ENCODE measurements at regions not wholly inside any gene's neighbourhood (a gene's known extent, or its start where the extent isn't known, plus 50 kb on each side); places are given as distances from the start of the nearest gene placed in this dataset.

DNA sequence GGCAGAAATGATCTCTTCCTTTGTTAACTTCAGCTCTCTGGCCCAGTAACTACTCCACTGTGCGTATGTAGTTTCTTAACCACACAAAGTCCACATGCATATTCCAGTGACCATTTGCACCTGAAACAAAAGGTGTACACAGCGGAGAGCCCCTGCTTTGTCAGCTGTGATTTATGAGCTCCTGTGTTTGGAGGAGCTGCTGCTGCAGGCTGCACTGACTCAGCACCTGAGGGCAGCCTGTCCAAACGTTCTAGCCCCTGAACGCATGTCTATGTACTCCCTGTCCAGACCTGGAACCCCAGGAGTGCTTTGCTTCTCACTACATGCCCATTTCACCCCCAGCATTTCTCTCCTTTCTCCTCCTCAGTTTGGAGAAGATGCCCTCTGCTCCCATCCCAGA lies 216.1 kb downstream of the ABCC12 start:
- CTCF ChIA-PET, result interaction anchor here (0.8 kb wide), 1 partner anchor 65 kb away, joined by 3 read pairs; no protein-coding TSS in a partner anchor
- no peak for DNase-seq (ENCODE audit: low read depth)
- Histone ChIP-seq H3K36me3 (ENCODE audit: control insufficient read depth, insufficient read depth, low read length) (no peaks in the 10 kb centered on the region), H3K4me3 (ENCODE audit: low read depth, low read length) (no peak overlapping the region), H3K27me3 (ENCODE audit: control insufficient read depth, insufficient read depth, low read length) (peaks cover 3% of the 10 kb centered on the region; the same call in 1 of the 2 replicates)
- TF ChIP-seq CTCF (IDR thresholded peaks at IDR 0.05; ENCODE audit: insufficient read depth, low read depth, low read length), result no peak
- POLR2A ChIA-PET, result no interaction called here

- Histone ChIP-seq H3K36me3 (ENCODE audit: control insufficient read depth, insufficient read depth, low read length) (no peaks in the 10 kb centered on the region), H3K4me3 (ENCODE audit: low read depth, low read length) (no peak overlapping the region), H3K27me3 (ENCODE audit: control insufficient read depth, insufficient read depth, low read length) (peaks cover 3% of the 10 kb centered on the region; the same call in 1 of the 2 replicates)
- DNase-seq (ENCODE audit: low read depth), result no peak
- CTCF ChIA-PET, result no interaction called here
- TF ChIP-seq CTCF (IDR thresholded peaks at IDR 0.05; ENCODE audit: insufficient read depth, low read depth, low read length), result no peak
- POLR2A ChIA-PET, result no interaction called here
Observed at GRCh38 chr16:47938272-47938671, 217.5 kb downstream of the ABCC12 start.

- POLR2A ChIA-PET, result no interaction called here
- Histone ChIP-seq H3K4me3 (ENCODE audit: low read depth, low read length) (no peak overlapping the region), H3K36me3 (ENCODE audit: control insufficient read depth, insufficient read depth, low read length) (no peaks in the 10 kb centered on the region), H3K27me3 (ENCODE audit: control insufficient read depth, insufficient read depth, low read length) (no peaks in the 10 kb centered on the region)
- TF ChIP-seq CTCF (IDR thresholded peaks at IDR 0.05; ENCODE audit: insufficient read depth, low read depth, low read length), result no peak
- DNase-seq (ENCODE audit: low read depth), result no peak
- CTCF ChIA-PET, result interaction anchor here (0.9 kb wide), 1 partner anchor 786 kb away, joined by 3 read pairs; no protein-coding TSS in a partner anchor
Observed at GRCh38 chr16:47928008-47928407, 227.8 kb downstream of the ABCC12 start.

DNA sequence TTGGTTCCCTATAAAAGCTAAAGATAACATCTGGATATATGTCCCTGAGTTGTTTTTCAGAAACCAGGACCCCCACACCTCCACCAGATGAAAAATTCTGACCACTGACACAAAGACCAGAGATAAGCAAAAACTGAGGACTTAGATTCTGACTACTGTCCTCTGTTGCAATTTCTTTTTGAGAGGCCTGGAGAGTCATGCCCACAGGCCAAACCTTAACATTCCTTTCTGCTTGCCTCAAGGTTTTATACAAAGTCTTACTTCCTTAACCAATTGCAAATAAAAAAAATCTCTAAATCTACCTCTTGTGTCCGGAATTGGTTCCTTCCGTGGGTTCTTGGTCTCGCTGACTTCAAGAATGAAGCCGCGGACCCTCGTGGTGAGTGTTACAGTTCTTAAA lies 228.5 kb downstream of the ABCC12 start:
- Histone ChIP-seq H3K4me3 (ENCODE audit: low read depth, low read length) (no peak overlapping the region), H3K27me3 (ENCODE audit: control insufficient read depth, insufficient read depth, low read length) (no peaks in the 10 kb centered on the region), H3K36me3 (ENCODE audit: control insufficient read depth, insufficient read depth, low read length) (no peaks in the 10 kb centered on the region)
- ChIA-PET POLR2A (no interaction called here), CTCF (interaction anchor here (0.9 kb wide), 1 partner anchor 785 kb away, joined by 3 read pairs; no protein-coding TSS in a partner anchor)
- TF ChIP-seq CTCF (IDR thresholded peaks at IDR 0.05; ENCODE audit: insufficient read depth, low read depth, low read length), result no peak
- no peak for DNase-seq (ENCODE audit: low read depth)

DNA sequence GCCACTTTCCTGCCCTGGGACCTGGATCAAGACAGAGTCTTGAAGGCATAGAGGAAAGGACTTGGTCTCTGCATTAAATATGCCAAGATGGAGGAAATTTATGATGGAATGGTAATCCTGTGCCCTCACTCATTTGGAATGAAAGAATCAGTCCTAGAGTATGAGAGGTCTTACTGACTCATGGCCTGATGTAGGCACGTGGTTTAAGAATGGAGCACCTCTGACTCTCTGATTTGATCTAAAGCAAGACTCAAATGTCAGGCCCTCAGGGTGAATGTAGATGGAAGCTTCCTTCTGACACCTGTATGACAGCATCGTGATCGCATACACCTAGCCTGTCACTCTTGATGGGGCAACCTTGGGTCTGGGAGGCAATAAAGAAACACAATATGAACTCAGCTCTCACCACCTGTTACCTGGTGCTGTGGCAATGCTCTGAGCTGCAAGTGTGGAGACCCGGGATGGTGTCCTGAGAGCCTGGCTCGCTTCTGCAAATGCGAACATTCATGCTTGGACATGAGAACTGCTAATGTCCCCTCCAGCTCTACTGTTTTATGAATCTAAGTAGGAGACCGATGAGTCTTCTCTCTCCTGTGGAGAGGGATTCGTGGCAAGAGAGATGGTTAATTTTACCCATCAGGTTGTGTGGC lies 229.9 kb downstream of the ABCC12 start:
- Histone ChIP-seq H3K36me3 (ENCODE audit: control insufficient read depth, insufficient read depth, low read length) (no peaks in the 10 kb centered on the region), H3K27me3 (ENCODE audit: control insufficient read depth, insufficient read depth, low read length) (no peaks in the 10 kb centered on the region), H3K4me3 (ENCODE audit: low read depth, low read length) (no peak overlapping the region)
- CTCF ChIA-PET, result interaction anchor here (0.8 to 1.5 kb wide), 3 partner anchors 16 to 784 kb away, joined by 3 to 4 read pairs (median 3); no protein-coding TSS in a partner anchor
- TF ChIP-seq CTCF (IDR thresholded peaks at IDR 0.05; ENCODE audit: insufficient read depth, low read depth, low read length), result no peak
- no peak for DNase-seq (ENCODE audit: low read depth)
- POLR2A ChIA-PET, result no interaction called here

All from BJ (cell line).